Large intestine (tissue), 3 donors: ENCODE measurements at regions not wholly inside any gene's neighbourhood (a gene's known extent, or its start where the extent isn't known, plus 50 kb on each side); places are given as distances from the start of the nearest gene placed in this dataset.
"Not testable (repeated sequence)": the region's sequence is repeated elsewhere in the genome, so short reads cannot be mapped to it uniquely, and the experiment has no call there.

Experiments
- DNase-seq, 2 donors: peaks; one replicate each; pipeline versions ENCODE4 v3.0.0 to v3.0.0-alpha.2; 2013
- H3K27ac ChIP-seq: one replicate; pipeline ENCODE4 v1.5.1; 2013; ENCODE audit warnings: low read length
- H3K27me3 ChIP-seq: 2 replicates; pipeline ENCODE4 v1.6.1; 2013; ENCODE audit warnings: low read length; ENCODE audit not compliant: control insufficient read depth, insufficient read depth
- H3K36me3 ChIP-seq: 2 replicates; pipeline ENCODE4 v1.6.1; 2013; ENCODE audit warnings: low read length; ENCODE audit not compliant: control insufficient read depth, insufficient read depth
- H3K4me1 ChIP-seq: one replicate; pipeline ENCODE4 v1.6.1; 2013; ENCODE audit warnings: low read length; ENCODE audit not compliant: control insufficient read depth, insufficient read depth
- H3K4me3 ChIP-seq: one replicate; pipeline ENCODE4 v1.5.1; 2013; ENCODE audit warnings: low read length
- H3K9me3 ChIP-seq: one replicate; pipeline ENCODE4 v1.6.1; 2013; ENCODE audit warnings: mild to moderate bottlenecking, low read depth, low read length, moderate library complexity; ENCODE audit not compliant: control insufficient read depth
- WGBS: methylation state at CpG from one replicate; pipeline ENCODE4 v1.1.5; 2013; ENCODE audit warnings: low lambda C conversion rate; ENCODE audit not compliant: insufficient coverage; 5-methylcytosine and 5-hydroxymethylcytosine counted together

- H3K27me3 ChIP-seq, H3K4me3 ChIP-seq, H3K27ac ChIP-seq, H3K36me3 ChIP-seq, H3K9me3 ChIP-seq, H3K4me1 ChIP-seq, DNase-seq: not testable (repeated sequence)
- no CpG with 5 or more reads among the region's 12 CpGs for WGBS
Measured at GRCh38 chr16:29152544-29153031, 167.7 kb downstream of the LAT start.

- WGBS = no CpG with 5 or more reads among the region's 12 CpGs
- H3K27ac ChIP-seq = no peak overlapping the region
- H3K27me3 ChIP-seq = no peaks in the 10 kb centered on the region
- H3K9me3 ChIP-seq = no peaks in the 10 kb centered on the region
- no peak for DNase-seq
- no peaks in the 10 kb centered on the region for H3K36me3 ChIP-seq
- no peaks in the 10 kb centered on the region for H3K4me1 ChIP-seq
- H3K4me3 ChIP-seq = no peak overlapping the region
Measured at GRCh38 chr16:29151317-29151716, 166.5 kb downstream of the LAT start.

GRCh38 chr16:29149912-29150311 is 165.1 kb downstream of the LAT start:
- 75% methylated on average over 6 of the region's 12 CpGs for WGBS
- H3K27me3 ChIP-seq, DNase-seq, H3K36me3 ChIP-seq, H3K27ac ChIP-seq, H3K4me3 ChIP-seq, H3K4me1 ChIP-seq, H3K9me3 ChIP-seq: not testable (repeated sequence)

GRCh38 chr16:29148867-29149272 is 164.0 kb downstream of the LAT start:
- Histone ChIP-seq H3K27ac (no peak overlapping the region), H3K9me3 (no peaks in the 10 kb centered on the region), H3K27me3 (no peaks in the 10 kb centered on the region), H3K4me1 (no peaks in the 10 kb centered on the region), H3K4me3 (no peak overlapping the region), H3K36me3 (no peaks in the 10 kb centered on the region)
- no CpG with 5 or more reads among the region's 15 CpGs for WGBS
- DNase-seq = no peak

GRCh38 chr16:29148131-29148691 is 163.4 kb downstream of the LAT start:
- no peak overlapping the region for H3K4me3 ChIP-seq
- WGBS = no CpG with 5 or more reads among the region's 15 CpGs

GRCh38 chr16:29147710-29148109 is 162.9 kb downstream of the LAT start:
- not testable (repeated sequence) for H3K36me3 ChIP-seq, H3K4me1 ChIP-seq, H3K9me3 ChIP-seq, H3K4me3 ChIP-seq, H3K27ac ChIP-seq, DNase-seq, H3K27me3 ChIP-seq
- no CpG with 5 or more reads among the region's 10 CpGs for WGBS

More at GRCh38 chr16:29148131-29148691, 163.4 kb downstream of the LAT start:
- H3K27me3 ChIP-seq = no peaks in the 10 kb centered on the region
- DNase-seq = no peak
- H3K36me3 ChIP-seq = no peaks in the 10 kb centered on the region
- H3K4me1 ChIP-seq = no peaks in the 10 kb centered on the region
- H3K9me3 ChIP-seq = no peaks in the 10 kb centered on the region
- H3K27ac ChIP-seq = no peak overlapping the region

- not testable (repeated sequence) for H3K27ac ChIP-seq, H3K9me3 ChIP-seq, H3K4me1 ChIP-seq, H3K27me3 ChIP-seq, DNase-seq, H3K36me3 ChIP-seq, H3K4me3 ChIP-seq
- WGBS = no CpG with 5 or more reads among the region's 11 CpGs
Measured at GRCh38 chr16:29146808-29147643, 162.2 kb downstream of the LAT start.

- no peak for DNase-seq
- no peaks in the 10 kb centered on the region for H3K9me3 ChIP-seq
- WGBS = no CpG with 5 or more reads among the region's 15 CpGs
- no peaks in the 10 kb centered on the region for H3K36me3 ChIP-seq
- H3K27ac ChIP-seq = no peak overlapping the region
- H3K4me1 ChIP-seq = no peaks in the 10 kb centered on the region
- no peak overlapping the region for H3K4me3 ChIP-seq
- no peaks in the 10 kb centered on the region for H3K27me3 ChIP-seq
Measured at GRCh38 chr16:29146266-29146665, 161.4 kb downstream of the LAT start.

GRCh38 chr16:29145486-29146225 is 160.8 kb downstream of the LAT start:
- H3K9me3 ChIP-seq, H3K36me3 ChIP-seq, H3K4me1 ChIP-seq, DNase-seq, H3K4me3 ChIP-seq, H3K27me3 ChIP-seq, H3K27ac ChIP-seq: not testable (repeated sequence)
- no CpG with 5 or more reads among the region's 15 CpGs for WGBS

GRCh38 chr16:29145086-29145485 is 160.2 kb downstream of the LAT start:
- H3K4me1 ChIP-seq, H3K27me3 ChIP-seq, H3K36me3 ChIP-seq, DNase-seq, H3K27ac ChIP-seq, H3K9me3 ChIP-seq, H3K4me3 ChIP-seq: not testable (repeated sequence)
- WGBS = no CpG with 5 or more reads among the region's 12 CpGs
